Activated CD4-positive, alpha-beta memory T cell treated with anti-CD3 and anti-CD28 coated beads, Interleukin-2, amount 10 ng/mL, durations not matched to agents 7 days and 5 days (primary cell): ENCODE measurements at regions not wholly inside any gene's neighbourhood (a gene's known extent, or its start where the extent isn't known, plus 50 kb on each side); places are given as distances from the start of the nearest gene placed in this dataset.

ENCODE experiments used
- CTCF ChIA-PET: fragments of 350-600 bp; sonication (Branson Sonifier 250); formaldehyde crosslinking; loops from one replicate; lab custom pipeline; 2021; ENCODE audit warnings: antibody characterized with exemption, inconsistent platforms; lab: Charles Lee
- POLR2A ChIA-PET: fragments of 350-600 bp; sonication (Branson Sonifier 250); formaldehyde crosslinking; loops from one replicate; lab custom pipeline; 2021; ENCODE audit warnings: antibody characterized with exemption; lab: Charles Lee
- DNase-seq: peaks from one replicate; pipeline ENCODE4 v3.0.0-alpha.2; 2020
- H3K27ac Mint-ChIP-seq: one replicate; pipeline ENCODE4 v1.8.0; 2021; ENCODE audit warnings: mild to moderate bottlenecking, mixed read lengths
- H3K27me3 Mint-ChIP-seq: one replicate; pipeline ENCODE4 v1.8.0; 2021; ENCODE audit warnings: mixed read lengths
- H3K36me3 Mint-ChIP-seq: one replicate; pipeline ENCODE4 v1.8.0; 2021; ENCODE audit warnings: low read depth, mixed read lengths
- H3K4me1 Mint-ChIP-seq: one replicate; pipeline ENCODE4 v1.8.0; 2021; ENCODE audit warnings: mixed read lengths
- H3K4me3 Mint-ChIP-seq: one replicate; pipeline ENCODE4 v1.8.0; 2021; ENCODE audit warnings: mild to moderate bottlenecking, mixed read lengths
- H3K9me3 Mint-ChIP-seq: one replicate; pipeline ENCODE4 v1.8.0; 2021; ENCODE audit warnings: mixed read lengths

DNA sequence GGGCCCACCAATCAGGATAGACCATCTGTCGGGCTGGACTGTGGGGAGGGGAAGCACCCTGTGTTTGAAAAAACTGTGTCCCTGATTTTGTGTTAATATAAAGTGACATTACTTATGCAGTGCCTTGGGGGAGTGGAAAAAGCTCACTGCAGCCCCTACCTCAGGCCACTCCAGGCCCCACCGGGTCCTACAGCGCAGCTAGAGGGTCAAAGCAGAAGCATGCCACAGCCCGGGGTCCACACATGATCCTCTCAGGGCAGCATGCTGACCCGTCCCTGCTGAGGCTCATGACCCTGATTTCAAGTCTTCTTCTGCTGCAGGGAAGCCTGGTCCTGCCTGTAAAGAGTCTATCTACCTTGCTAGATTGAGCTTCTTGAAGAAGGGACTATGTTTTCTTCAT, 133.0 kb upstream of the PLCB4 start:
- H3K4me1 Mint-ChIP-seq: no peaks in the 10 kb centered on the region
- DNase-seq: no peak
- peaks cover 10% of the 10 kb centered on the region for H3K9me3 Mint-ChIP-seq
- ChIA-PET POLR2A (no interaction called here), CTCF (interaction anchor here (1.0 kb wide), 1 partner anchor 549 kb away, joined by 3 read pairs; no protein-coding TSS in a partner anchor)
- H3K36me3 Mint-ChIP-seq: no peaks in the 10 kb centered on the region
- H3K4me3 Mint-ChIP-seq: no peak overlapping the region
- no peak overlapping the region for H3K27ac Mint-ChIP-seq
- H3K27me3 Mint-ChIP-seq: no peaks in the 10 kb centered on the region

- Mint-ChIP-seq H3K36me3 (no peaks in the 10 kb centered on the region), H3K4me3 (no peak overlapping the region), H3K27me3 (no peaks in the 10 kb centered on the region), H3K27ac (no peak overlapping the region), H3K4me1 (no peaks in the 10 kb centered on the region), H3K9me3 (peaks cover 10% of the 10 kb centered on the region)
- no peak for DNase-seq
- POLR2A ChIA-PET: no interaction called here
- CTCF ChIA-PET: no interaction called here
These were observed 130.4 kb upstream of the PLCB4 start for GRCh38 chr20:8938532-8938931.

- Mint-ChIP-seq H3K4me3 (no peak overlapping the region), H3K27me3 (no peaks in the 10 kb centered on the region), H3K36me3 (no peaks in the 10 kb centered on the region), H3K9me3 (peaks cover 9% of the 10 kb centered on the region), H3K27ac (no peak overlapping the region), H3K4me1 (no peaks in the 10 kb centered on the region)
- CTCF ChIA-PET: no interaction called here
- POLR2A ChIA-PET: no interaction called here
- no peak for DNase-seq
These were observed 128.6 kb upstream of the PLCB4 start for GRCh38 chr20:8940326-8940725.

DNA sequence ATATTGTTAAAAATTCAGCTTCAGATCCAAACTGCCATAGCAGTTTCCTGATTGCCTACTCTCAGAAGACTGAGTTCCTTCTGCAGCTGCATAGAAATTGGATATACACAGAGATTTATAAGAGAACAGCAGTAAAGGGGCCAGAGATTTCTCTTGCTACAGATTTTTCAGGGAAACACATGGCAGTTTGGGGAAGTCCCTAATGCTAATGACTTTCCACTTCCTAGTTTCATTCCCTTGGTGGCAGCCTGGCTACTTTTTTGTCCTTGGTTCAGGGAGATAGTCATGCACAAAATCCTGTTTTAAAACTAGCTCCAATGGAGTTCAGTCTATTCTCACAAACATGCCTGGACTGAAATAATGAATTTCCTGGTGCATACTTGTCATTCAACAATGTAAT, 125.3 kb upstream of the PLCB4 start:
- CTCF ChIA-PET: no interaction called here
- POLR2A ChIA-PET: no interaction called here
- H3K27ac Mint-ChIP-seq: no peak overlapping the region
- no peak for DNase-seq
- no peaks in the 10 kb centered on the region for H3K27me3 Mint-ChIP-seq
- H3K4me3 Mint-ChIP-seq: no peak overlapping the region
- peaks cover 4% of the 10 kb centered on the region for H3K9me3 Mint-ChIP-seq
- H3K4me1 Mint-ChIP-seq: no peaks in the 10 kb centered on the region
- no peaks in the 10 kb centered on the region for H3K36me3 Mint-ChIP-seq

- no peak for DNase-seq
- ChIA-PET CTCF (no interaction called here), POLR2A (no interaction called here)
- Mint-ChIP-seq H3K27me3 (no peaks in the 10 kb centered on the region), H3K4me3 (no peak overlapping the region), H3K27ac (no peak overlapping the region), H3K9me3 (peaks cover 3% of the 10 kb centered on the region), H3K36me3 (no peaks in the 10 kb centered on the region), H3K4me1 (no peaks in the 10 kb centered on the region)
These were observed 122.6 kb upstream of the PLCB4 start for GRCh38 chr20:8946036-8946940.

DNA sequence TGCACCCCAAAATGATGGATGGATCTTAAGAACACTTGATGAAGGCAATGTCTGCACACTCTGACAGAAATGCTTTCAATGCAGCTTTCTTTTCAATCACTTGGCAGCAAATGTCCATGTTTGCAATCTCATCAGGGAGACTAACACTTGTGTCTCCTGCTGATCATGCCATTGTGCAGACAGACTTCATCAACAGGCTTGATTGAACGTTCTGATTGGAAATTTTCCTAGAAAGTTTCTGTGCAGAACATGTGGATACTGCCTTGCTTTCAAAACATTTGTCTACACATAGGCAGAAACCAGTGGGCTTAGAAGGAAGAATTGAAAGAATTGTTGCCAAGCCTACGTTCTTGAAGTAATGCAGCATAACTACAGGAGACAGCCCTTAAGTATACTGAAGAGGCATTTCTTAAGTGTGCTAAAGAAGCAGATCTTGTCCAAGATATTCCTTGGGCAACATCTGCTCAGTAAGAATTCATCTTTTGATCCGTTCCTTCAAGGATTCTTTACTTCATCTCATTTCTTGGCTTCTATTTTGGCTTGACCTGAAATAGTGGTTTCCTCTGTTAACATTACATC, 120.4 kb upstream of the PLCB4 start:
- ChIA-PET CTCF (no interaction called here), POLR2A (no interaction called here)
- H3K4me3 Mint-ChIP-seq: no peak overlapping the region
- DNase-seq: no peak
- H3K27me3 Mint-ChIP-seq: no peaks in the 10 kb centered on the region
- H3K4me1 Mint-ChIP-seq: no peaks in the 10 kb centered on the region
- H3K9me3 Mint-ChIP-seq: peaks cover 5% of the 10 kb centered on the region
- no peak overlapping the region for H3K27ac Mint-ChIP-seq
- no peaks in the 10 kb centered on the region for H3K36me3 Mint-ChIP-seq

DNA sequence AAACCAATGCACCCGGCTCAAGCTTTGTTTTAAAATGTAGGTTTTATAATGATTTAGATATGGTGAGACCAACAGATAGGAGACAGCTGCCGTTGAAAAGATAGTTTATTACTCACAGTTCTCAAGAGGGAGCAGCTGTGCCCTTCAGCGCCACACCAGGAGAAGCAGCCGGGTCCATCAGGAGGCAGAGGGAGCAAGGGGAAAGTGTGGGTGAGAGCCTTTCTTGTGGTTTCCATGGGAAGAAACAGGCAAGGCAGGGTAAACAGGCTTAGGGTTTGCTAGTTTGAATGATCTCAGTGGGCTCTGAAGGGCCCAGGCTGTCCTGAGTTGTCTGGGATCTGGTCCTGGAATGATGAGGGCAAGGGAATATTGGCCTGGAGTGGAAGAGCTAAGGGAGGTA, 117.7 kb upstream of the PLCB4 start:
- H3K27ac Mint-ChIP-seq: no peak overlapping the region
- no peaks in the 10 kb centered on the region for H3K36me3 Mint-ChIP-seq
- H3K4me3 Mint-ChIP-seq: no peak overlapping the region
- H3K27me3 Mint-ChIP-seq: no peaks in the 10 kb centered on the region
- no peak for DNase-seq
- no peaks in the 10 kb centered on the region for H3K4me1 Mint-ChIP-seq
- POLR2A ChIA-PET: no interaction called here
- CTCF ChIA-PET: no interaction called here
- H3K9me3 Mint-ChIP-seq: peaks cover 5% of the 10 kb centered on the region

DNA sequence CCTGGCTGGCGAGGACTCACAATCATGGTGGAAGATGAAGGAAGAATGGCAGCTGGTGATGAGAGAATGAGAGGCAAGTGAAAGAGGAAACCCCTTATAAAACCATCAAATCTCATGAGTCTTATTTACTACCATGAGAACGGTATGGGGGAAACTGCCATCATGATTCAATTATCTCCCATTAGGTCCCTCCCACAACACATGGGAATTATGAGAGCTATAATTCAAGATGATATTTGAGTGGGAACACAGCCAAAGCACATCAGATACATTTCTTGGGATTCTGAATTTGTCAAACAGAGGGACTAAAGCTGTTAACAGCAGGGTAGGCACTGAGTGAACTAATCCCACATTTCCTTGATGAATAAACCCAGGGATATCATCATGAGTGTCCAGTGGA, 116.2 kb upstream of the PLCB4 start:
- ChIA-PET POLR2A (no interaction called here), CTCF (no interaction called here)
- Mint-ChIP-seq H3K9me3 (peaks cover 5% of the 10 kb centered on the region), H3K4me1 (no peaks in the 10 kb centered on the region), H3K27ac (no peak overlapping the region), H3K4me3 (no peak overlapping the region), H3K27me3 (no peaks in the 10 kb centered on the region), H3K36me3 (no peaks in the 10 kb centered on the region)
- no peak for DNase-seq

- Mint-ChIP-seq H3K4me1 (no peaks in the 10 kb centered on the region), H3K9me3 (peaks cover 5% of the 10 kb centered on the region), H3K36me3 (no peaks in the 10 kb centered on the region), H3K4me3 (no peak overlapping the region), H3K27me3 (no peaks in the 10 kb centered on the region), H3K27ac (no peak overlapping the region)
- ChIA-PET POLR2A (no interaction called here), CTCF (no interaction called here)
- no peak for DNase-seq
These were observed 115.6 kb upstream of the PLCB4 start for GRCh38 chr20:8953300-8953699.

DNA sequence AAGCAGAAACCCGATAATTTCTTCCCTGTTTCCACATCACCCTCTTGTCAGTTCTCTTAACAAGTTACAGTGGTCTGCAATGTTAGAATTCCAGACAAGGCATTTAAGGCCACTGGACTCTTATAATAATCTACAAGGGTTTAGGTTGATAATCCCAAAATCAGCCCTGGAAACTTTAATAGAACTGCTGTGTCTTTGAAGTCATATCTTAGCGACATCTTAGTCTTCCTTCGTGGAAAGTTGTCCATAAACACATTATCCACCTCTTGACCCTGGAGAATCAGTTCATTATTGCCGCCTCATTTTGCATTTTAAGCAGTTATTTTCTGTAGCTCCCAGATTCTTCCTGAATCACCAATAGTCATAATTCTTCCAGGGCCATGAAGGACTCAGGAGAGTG, 108.6 kb upstream of the PLCB4 start:
- Mint-ChIP-seq H3K4me1 (no peaks in the 10 kb centered on the region), H3K9me3 (no peaks in the 10 kb centered on the region), H3K36me3 (no peaks in the 10 kb centered on the region), H3K27ac (no peak overlapping the region), H3K4me3 (no peak overlapping the region), H3K27me3 (no peaks in the 10 kb centered on the region)
- ChIA-PET CTCF (no interaction called here), POLR2A (no interaction called here)
- DNase-seq: no peak

GRCh38 chr20:8963330-8963729, 105.6 kb upstream of the PLCB4 start:
- ChIA-PET POLR2A (no interaction called here), CTCF (no interaction called here)
- no peak for DNase-seq
- Mint-ChIP-seq H3K4me3 (no peak overlapping the region), H3K27ac (no peak overlapping the region), H3K27me3 (no peaks in the 10 kb centered on the region), H3K4me1 (no peaks in the 10 kb centered on the region), H3K36me3 (no peaks in the 10 kb centered on the region), H3K9me3 (peaks cover 6% of the 10 kb centered on the region)

DNA sequence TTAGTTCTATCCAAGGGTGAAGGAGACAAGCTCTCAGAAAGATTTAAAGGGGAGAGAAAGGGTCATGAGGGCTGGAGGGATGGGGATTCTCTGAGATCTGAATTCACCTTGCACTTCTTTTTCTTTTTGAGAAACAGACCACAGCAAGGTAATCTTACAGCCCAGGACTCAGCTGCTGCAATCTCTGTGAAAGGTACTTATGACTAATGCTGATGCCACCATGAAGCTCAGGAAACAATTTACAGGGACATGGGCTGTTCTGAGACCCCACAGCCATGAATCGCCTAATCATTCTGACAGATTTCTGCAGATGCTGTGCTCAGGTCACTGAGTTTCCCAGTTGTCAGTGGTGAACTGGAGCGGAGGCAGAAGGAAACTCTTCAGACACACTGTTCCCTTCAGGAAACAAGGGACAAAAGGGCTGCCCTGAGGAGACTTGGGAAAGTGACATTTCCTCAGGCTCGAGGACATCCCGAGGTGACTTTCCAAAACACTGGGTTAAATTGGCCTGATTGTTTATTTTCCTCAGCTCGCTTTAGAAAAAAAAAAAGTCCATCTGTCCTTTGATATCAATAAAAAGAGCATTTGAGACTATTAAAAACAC, 103.8 kb upstream of the PLCB4 start:
- DNase-seq: no peak
- Mint-ChIP-seq H3K9me3 (peaks cover 11% of the 10 kb centered on the region), H3K27me3 (no peaks in the 10 kb centered on the region), H3K4me3 (no peak overlapping the region), H3K4me1 (no peaks in the 10 kb centered on the region), H3K36me3 (no peaks in the 10 kb centered on the region), H3K27ac (no peak overlapping the region)
- ChIA-PET POLR2A (no interaction called here), CTCF (no interaction called here)

GRCh38 chr20:8967641-8968245, 101.1 kb upstream of the PLCB4 start:
- no peak overlapping the region for H3K27ac Mint-ChIP-seq
- no peak overlapping the region for H3K4me3 Mint-ChIP-seq
- ChIA-PET POLR2A (no interaction called here), CTCF (no interaction called here)
- peaks cover 11% of the 10 kb centered on the region for H3K9me3 Mint-ChIP-seq
- H3K36me3 Mint-ChIP-seq: no peaks in the 10 kb centered on the region
- no peaks in the 10 kb centered on the region for H3K4me1 Mint-ChIP-seq
- DNase-seq: no peak
- no peaks in the 10 kb centered on the region for H3K27me3 Mint-ChIP-seq
